Stimulated activated effector memory CD8-positive, alpha-beta T cell treated with anti-CD3 and anti-CD28 coated beads, Interleukin-12 subunit alpha, Interleukin-12 subunit beta, amount 100 ng/mL, for 72 hours (primary cell): ENCODE measurements at regions not wholly inside any gene's neighbourhood (a gene's known extent, or its start where the extent isn't known, plus 50 kb on each side); places are given as distances from the start of the nearest gene placed in this dataset.
A peak's percentile ranks its signal among the peaks of the same experiment; 100 is the strongest.
"Not testable (repeated sequence)": the region's sequence is repeated elsewhere in the genome, so short reads cannot be mapped to it uniquely, and the experiment has no call there.

ENCODE experiments used
- ATAC-seq: fragments of 150-1000 bp; cut with Tn5 transposase; 2 replicates; pipeline ENCODE4 v1.10.0; 2021
- DNase-seq, 2 donors: peaks; one replicate each; pipeline ENCODE4 v3.0.0; 2021 to 2022; ENCODE audit warnings: low spot score in 2 of 2
- H3K27ac Mint-ChIP-seq: one replicate; pipeline ENCODE4 v1.8.0; 2022; ENCODE audit warnings: mild to moderate bottlenecking, mixed read lengths
- H3K36me3 Mint-ChIP-seq: one replicate; pipeline ENCODE4 v1.8.0; 2022; ENCODE audit warnings: mild to moderate bottlenecking, mixed read lengths
- H3K4me1 Mint-ChIP-seq: one replicate; pipeline ENCODE4 v1.8.0; 2022; ENCODE audit warnings: mixed read lengths
- H3K4me3 Mint-ChIP-seq: one replicate; pipeline ENCODE4 v1.8.0; 2022; ENCODE audit warnings: mild to moderate bottlenecking, mixed read lengths
- H3K9me3 Mint-ChIP-seq: one replicate; pipeline ENCODE4 v1.8.0; 2022; ENCODE audit warnings: mixed read lengths

- ATAC-seq (peak; percentile 43), DNase-seq (no peak)
- H3K4me3 Mint-ChIP-seq = no peak overlapping the region
- H3K36me3 Mint-ChIP-seq = no peaks in the 10 kb centered on the region
- H3K9me3 Mint-ChIP-seq = no peaks in the 10 kb centered on the region
- H3K27ac Mint-ChIP-seq = no peak overlapping the region
- H3K4me1 Mint-ChIP-seq = peaks cover 8% of the 10 kb centered on the region
These were observed 50.8 kb upstream of the PTHLH start for GRCh38 chr12:28023156-28023887.

- no peak overlapping the region for H3K4me3 Mint-ChIP-seq
- H3K9me3 Mint-ChIP-seq = no peaks in the 10 kb centered on the region
- ATAC-seq (no peak), DNase-seq (no peak)
- peaks cover 8% of the 10 kb centered on the region for H3K4me1 Mint-ChIP-seq
- no peak overlapping the region for H3K27ac Mint-ChIP-seq
- H3K36me3 Mint-ChIP-seq = no peaks in the 10 kb centered on the region
These were observed 51.9 kb upstream of the PTHLH start for GRCh38 chr12:28024231-28024995.

GRCh38 chr12:28025821-28026505 lies 53.4 kb upstream of the PTHLH start:
- Mint-ChIP-seq H3K27ac (no peak overlapping the region), H3K4me1 (peaks cover 8% of the 10 kb centered on the region), H3K36me3 (no peaks in the 10 kb centered on the region), H3K4me3 (no peak overlapping the region), H3K9me3 (no peaks in the 10 kb centered on the region)
- ATAC-seq = no peak
- DNase-seq = no peak

GRCh38 chr12:28026701-28027100 lies 54.2 kb upstream of the PTHLH start:
- no peak overlapping the region for H3K27ac Mint-ChIP-seq
- no peak for DNase-seq
- H3K9me3 Mint-ChIP-seq = no peaks in the 10 kb centered on the region
- no peaks in the 10 kb centered on the region for H3K36me3 Mint-ChIP-seq
- H3K4me3 Mint-ChIP-seq = no peak overlapping the region
- ATAC-seq = no peak
- peaks cover 8% of the 10 kb centered on the region for H3K4me1 Mint-ChIP-seq

GRCh38 chr12:28027328-28027727 lies 54.8 kb upstream of the PTHLH start:
- ATAC-seq = no peak
- Mint-ChIP-seq H3K27ac (no peak overlapping the region), H3K4me3 (no peak overlapping the region), H3K36me3 (no peaks in the 10 kb centered on the region), H3K9me3 (no peaks in the 10 kb centered on the region), H3K4me1 (peaks cover 8% of the 10 kb centered on the region)
- no peak for DNase-seq

GRCh38 chr12:28027947-28028724 lies 55.6 kb upstream of the PTHLH start:
- ATAC-seq (no peak), DNase-seq (no peak)
- no peaks in the 10 kb centered on the region for H3K36me3 Mint-ChIP-seq
- H3K27ac Mint-ChIP-seq = no peak overlapping the region
- H3K4me3 Mint-ChIP-seq = no peak overlapping the region
- H3K4me1 Mint-ChIP-seq = peaks cover 7% of the 10 kb centered on the region
- no peaks in the 10 kb centered on the region for H3K9me3 Mint-ChIP-seq

GRCh38 chr12:28032811-28033537 lies 60.4 kb upstream of the PTHLH start:
- Mint-ChIP-seq H3K9me3 (no peaks in the 10 kb centered on the region), H3K27ac (no peak overlapping the region), H3K4me3 (no peak overlapping the region), H3K4me1 (no peaks in the 10 kb centered on the region), H3K36me3 (no peaks in the 10 kb centered on the region)
- ATAC-seq (no peak), DNase-seq (no peak)

- no peak for ATAC-seq
- H3K27ac Mint-ChIP-seq = no peak overlapping the region
- H3K4me1 Mint-ChIP-seq = no peaks in the 10 kb centered on the region
- no peaks in the 10 kb centered on the region for H3K36me3 Mint-ChIP-seq
- DNase-seq = no peak
- no peak overlapping the region for H3K4me3 Mint-ChIP-seq
- H3K9me3 Mint-ChIP-seq = no peaks in the 10 kb centered on the region
These were observed 61.0 kb upstream of the PTHLH start for GRCh38 chr12:28033538-28033915.

- no peak for DNase-seq
- no peak overlapping the region for H3K27ac Mint-ChIP-seq
- H3K9me3 Mint-ChIP-seq = no peaks in the 10 kb centered on the region
- H3K4me3 Mint-ChIP-seq = no peak overlapping the region
- no peak for ATAC-seq
- no peaks in the 10 kb centered on the region for H3K36me3 Mint-ChIP-seq
- no peaks in the 10 kb centered on the region for H3K4me1 Mint-ChIP-seq
These were observed 61.7 kb upstream of the PTHLH start for GRCh38 chr12:28034271-28034670.

GRCh38 chr12:28035500-28035899 lies 63.0 kb upstream of the PTHLH start:
- no peak for DNase-seq
- H3K4me3 Mint-ChIP-seq = no peak overlapping the region
- no peak for ATAC-seq
- H3K27ac Mint-ChIP-seq = no peak overlapping the region
- no peaks in the 10 kb centered on the region for H3K36me3 Mint-ChIP-seq
- H3K4me1 Mint-ChIP-seq = no peaks in the 10 kb centered on the region
- no peaks in the 10 kb centered on the region for H3K9me3 Mint-ChIP-seq

GRCh38 chr12:28036940-28037339 lies 64.4 kb upstream of the PTHLH start:
- Mint-ChIP-seq H3K4me1 (no peaks in the 10 kb centered on the region), H3K4me3 (no peak overlapping the region), H3K36me3 (no peaks in the 10 kb centered on the region), H3K9me3 (no peaks in the 10 kb centered on the region), H3K27ac (no peak overlapping the region)
- ATAC-seq (no peak), DNase-seq (no peak)

- ATAC-seq (no peak), DNase-seq (no peak)
- H3K4me1 Mint-ChIP-seq = no peaks in the 10 kb centered on the region
- H3K9me3 Mint-ChIP-seq = no peaks in the 10 kb centered on the region
- H3K27ac Mint-ChIP-seq = no peak overlapping the region
- no peaks in the 10 kb centered on the region for H3K36me3 Mint-ChIP-seq
- H3K4me3 Mint-ChIP-seq = no peak overlapping the region
These were observed 67.7 kb upstream of the PTHLH start for GRCh38 chr12:28040246-28040645.

GRCh38 chr12:28046600-28046999 lies 74.1 kb upstream of the PTHLH start:
- not testable (repeated sequence) for H3K4me1 Mint-ChIP-seq, ATAC-seq, H3K27ac Mint-ChIP-seq, H3K36me3 Mint-ChIP-seq, H3K4me3 Mint-ChIP-seq, DNase-seq, H3K9me3 Mint-ChIP-seq

- Mint-ChIP-seq H3K4me1 (no peaks in the 10 kb centered on the region), H3K9me3 (peaks cover 2% of the 10 kb centered on the region), H3K27ac (no peak overlapping the region), H3K36me3 (no peaks in the 10 kb centered on the region), H3K4me3 (no peak overlapping the region)
- no peak for ATAC-seq
- no peak for DNase-seq
These were observed 78.1 kb upstream of the PTHLH start for GRCh38 chr12:28050606-28051005.
